Small intestine (tissue), 7 donors: ENCODE measurements at regions not wholly inside any gene's neighbourhood (a gene's known extent, or its start where the extent isn't known, plus 50 kb on each side); places are given as distances from the start of the nearest gene placed in this dataset.
A peak's percentile ranks its signal among the peaks of the same experiment; 100 is the strongest.

Source experiments
- DNase-seq, 2 donors: peaks; one replicate each; pipeline versions ENCODE4 v3.0.0 to v3.0.0-alpha.2; 2013
- FAIRE-seq: peaks from 2 replicates; lab custom pipeline; 2012; peaks lifted over from hg19 to GRCh38; lab: Jason Lieb, UNC
- H3K27ac ChIP-seq, 3 donors: one replicate each; pipeline ENCODE4 v1.5.1; 2013; ENCODE audit warnings: low read length in 2 of 3, mild to moderate bottlenecking in 2 of 3, control low read depth in 1 of 3, inconsistent platforms in 1 of 3, low read depth in 1 of 3, moderate library complexity in 1 of 3
- H3K27me3 ChIP-seq, 3 donors: one replicate each; pipeline ENCODE4 v1.6.1; 2013; ENCODE audit warnings: low read length in 3 of 3, inconsistent platforms in 1 of 3; ENCODE audit not compliant: control insufficient read depth in 3 of 3, insufficient read depth in 3 of 3
- H3K36me3 ChIP-seq, 3 donors: one replicate each; pipeline ENCODE4 v1.6.1; 2013; ENCODE audit warnings: low read length in 3 of 3, inconsistent platforms in 1 of 3, low read depth in 1 of 3, mild to moderate bottlenecking in 1 of 3, moderate library complexity in 1 of 3; ENCODE audit not compliant: control insufficient read depth in 3 of 3, insufficient read depth in 2 of 3
- H3K4me1 ChIP-seq, 3 donors: one replicate each; pipeline ENCODE4 v1.6.1; 2013; ENCODE audit warnings: low read length in 2 of 3, inconsistent platforms in 1 of 3, low read depth in 1 of 3, mild to moderate bottlenecking in 1 of 3, moderate library complexity in 1 of 3; ENCODE audit not compliant: control insufficient read depth in 3 of 3, insufficient read depth in 2 of 3
- H3K4me3 ChIP-seq, 3 donors: one replicate each; pipeline ENCODE4 v1.5.1; 2013; ENCODE audit warnings: low read length in 3 of 3, control low read depth in 1 of 3, inconsistent platforms in 1 of 3, low read depth in 1 of 3, mild to moderate bottlenecking in 1 of 3, moderate library complexity in 1 of 3
- H3K9me3 ChIP-seq, 2 donors: one replicate each; pipeline ENCODE4 v1.6.1; 2013; ENCODE audit warnings: low read depth in 1 of 2, low read length in 1 of 2; ENCODE audit not compliant: control insufficient read depth in 2 of 2, insufficient read depth in 1 of 2
- WGBS, 3 donors: extraction: QIAGEN DNeasy Blood & Tissue Kit; methylation state at CpG; one replicate each; pipeline ENCODE4 v1.1.7; 2013; 5-methylcytosine and 5-hydroxymethylcytosine counted together
- donor health status: healthy with polysubstance abuse.
- donor health status: control.
- donor health status: control.
- donor health status: Bipolar disorder and iron deficiency.
- donor health status: healthy.

- no peaks in the 10 kb centered on the region for H3K36me3 ChIP-seq
- H3K27ac ChIP-seq, result no peak overlapping the region
- FAIRE-seq (no peak), DNase-seq (no peak)
- H3K9me3 ChIP-seq, result no peaks in the 10 kb centered on the region
- no peaks in the 10 kb centered on the region for H3K4me1 ChIP-seq
- WGBS, 3 donors, result 43 to 65% (median 54%) methylated on average over 4 of the region's 4 CpGs
- no peak overlapping the region for H3K4me3 ChIP-seq
- peaks cover 0 to 4% (median 3%) of the 10 kb centered on the region in 3 donors for H3K27me3 ChIP-seq
These were observed 148.7 kb downstream of the KDR start for GRCh38 chr4:54976682-54977081.

GRCh38 chr4:54976031-54976430, 149.4 kb downstream of the KDR start:
- Histone ChIP-seq H3K4me3 (no peak overlapping the region), H3K36me3 (no peaks in the 10 kb centered on the region), H3K27me3 (peaks cover 0 to 4% (median 3%) of the 10 kb centered on the region in 3 donors), H3K9me3 (no peaks in the 10 kb centered on the region), H3K27ac (no peak overlapping the region), H3K4me1 (no peaks in the 10 kb centered on the region)
- WGBS, 3 donors, result 87 to 92% (median 91%) methylated on average over 3 of the region's 3 CpGs
- FAIRE-seq (no peak), DNase-seq (no peak)

- no peak overlapping the region for H3K4me3 ChIP-seq
- no peaks in the 10 kb centered on the region for H3K9me3 ChIP-seq
- FAIRE-seq (no peak), DNase-seq (no peak)
- WGBS, 3 donors, result 71 to 81% (median 78%) methylated on average over 1 of the region's 1 CpG
- no peak overlapping the region for H3K27ac ChIP-seq
- H3K4me1 ChIP-seq, result no peaks in the 10 kb centered on the region
- peaks cover 0 to 4% (median 3%) of the 10 kb centered on the region in 3 donors for H3K27me3 ChIP-seq
- H3K36me3 ChIP-seq, result no peaks in the 10 kb centered on the region
These were observed 151.6 kb downstream of the KDR start for GRCh38 chr4:54973784-54974183.

- DNase-seq (peak; percentile 45 to 49), FAIRE-seq (no peak)
These were observed 153.9 kb downstream of the KDR start for GRCh38 chr4:54971474-54971950.

GRCh38 chr4:54967289-54967688, 158.1 kb downstream of the KDR start:
- no peak for DNase-seq
- WGBS, 3 donors, result 45 to 61% (median 55%) methylated on average over 3 of the region's 3 CpGs
- Histone ChIP-seq H3K36me3 (no peaks in the 10 kb centered on the region), H3K9me3 (no peaks in the 10 kb centered on the region), H3K27me3 (peaks cover 0 to 3% (median 0%) of the 10 kb centered on the region in 3 donors), H3K27ac (no peak overlapping the region), H3K4me3 (no peak overlapping the region), H3K4me1 (no peaks in the 10 kb centered on the region)
- FAIRE-seq, result no peak

More at GRCh38 chr4:54971474-54971950, 153.9 kb downstream of the KDR start:
- no peak overlapping the region for H3K4me3 ChIP-seq
- peaks cover 0 to 7% (median 0%) of the 10 kb centered on the region in 3 donors for H3K27me3 ChIP-seq
- no peaks in the 10 kb centered on the region for H3K36me3 ChIP-seq
- no peak overlapping the region for H3K27ac ChIP-seq
- no peaks in the 10 kb centered on the region for H3K9me3 ChIP-seq
- H3K4me1 ChIP-seq, result no peaks in the 10 kb centered on the region
- WGBS, 3 donors, result 4 to 10% (median 9%) methylated on average over 7 of the region's 7 CpGs

GRCh38 chr4:54961357-54961975, 163.9 kb downstream of the KDR start:
- WGBS, 3 donors, result 0 to 5% (median 0%) methylated on average over 1 of the region's 1 CpG
- Histone ChIP-seq H3K36me3 (no peaks in the 10 kb centered on the region), H3K27me3 (no peaks in the 10 kb centered on the region), H3K9me3 (no peaks in the 10 kb centered on the region), H3K27ac (no peak overlapping the region), H3K4me3 (no peak overlapping the region), H3K4me1 (no peaks in the 10 kb centered on the region)
- DNase-seq (peak in 1 of 2 donors; percentile 11), FAIRE-seq (no peak)

- Histone ChIP-seq H3K27me3 (no peaks in the 10 kb centered on the region), H3K4me1 (no peaks in the 10 kb centered on the region), H3K27ac (no peak overlapping the region), H3K9me3 (no peaks in the 10 kb centered on the region), H3K36me3 (no peaks in the 10 kb centered on the region), H3K4me3 (no peak overlapping the region)
- no peak for FAIRE-seq
- WGBS, 3 donors, result 75 to 81% (median 79%) methylated on average over 3 of the region's 3 CpGs
- no peak for DNase-seq
These were observed 165.7 kb downstream of the KDR start for GRCh38 chr4:54959651-54960116.

- no peaks in the 10 kb centered on the region for H3K36me3 ChIP-seq
- H3K4me3 ChIP-seq, result no peak overlapping the region
- no peaks in the 10 kb centered on the region for H3K4me1 ChIP-seq
- no peak for DNase-seq
- WGBS, 3 donors, result 79 to 92% (median 90%) methylated on average over 1 of the region's 1 CpG
- H3K9me3 ChIP-seq, result no peaks in the 10 kb centered on the region
- H3K27me3 ChIP-seq, result no peaks in the 10 kb centered on the region
- no peak overlapping the region for H3K27ac ChIP-seq
- FAIRE-seq, result no peak
These were observed 166.3 kb downstream of the KDR start for GRCh38 chr4:54959131-54959530.
